HT-29 (cell line): ENCODE measurements at regions not wholly inside any gene's neighbourhood (a gene's known extent, or its start where the extent isn't known, plus 50 kb on each side); places are given as distances from the start of the nearest gene placed in this dataset.

ENCODE experiments used
- DNase-seq: peaks from one replicate; pipeline ENCODE4 v3.0.0-alpha.2; 2015; ENCODE audit warnings: low spot score

- DNase-seq, result no peak
Measured at GRCh38 chr17:53891726-53892125, 69.0 kb downstream of the KIF2B start.

DNA sequence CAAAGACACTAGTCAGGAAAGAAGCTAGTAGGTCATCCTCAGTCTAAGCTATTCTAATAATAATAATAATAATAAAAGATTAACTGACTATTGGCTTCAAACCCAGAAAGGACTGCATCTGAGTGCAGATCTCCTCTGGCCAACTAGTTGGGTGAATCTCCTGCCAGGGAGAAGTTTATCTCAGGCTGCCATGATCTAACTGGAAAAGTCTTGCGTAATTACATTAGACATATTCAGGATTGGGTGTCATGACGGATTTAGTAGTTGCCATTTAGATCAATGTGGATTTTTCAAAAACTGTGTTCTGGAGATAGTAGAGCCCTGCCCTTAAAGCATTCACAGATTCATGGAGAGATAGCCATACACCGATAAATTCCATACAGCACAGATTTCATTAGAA, 69.5 kb downstream of the KIF2B start:
- DNase-seq, result no peak

DNA sequence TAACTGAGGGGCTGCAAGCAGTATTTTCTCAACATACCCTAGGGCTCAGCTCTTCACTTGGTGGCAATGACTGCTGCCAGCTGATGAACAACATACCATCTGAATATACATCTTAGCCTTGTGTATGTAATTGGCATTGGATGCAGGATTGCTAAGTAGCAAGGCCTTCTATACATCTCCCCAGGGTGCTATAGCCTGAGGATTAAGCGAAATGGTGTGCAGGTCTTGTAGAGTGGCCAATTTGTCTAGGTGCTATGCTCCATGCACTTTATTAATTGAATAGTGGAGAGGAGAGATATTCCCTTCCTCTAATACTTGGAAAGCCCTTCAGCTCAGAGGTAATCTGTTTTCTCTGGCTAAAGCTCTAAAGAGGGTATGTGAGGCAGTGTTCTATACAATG, 71.9 kb downstream of the KIF2B start:
- DNase-seq, result no peak

DNA sequence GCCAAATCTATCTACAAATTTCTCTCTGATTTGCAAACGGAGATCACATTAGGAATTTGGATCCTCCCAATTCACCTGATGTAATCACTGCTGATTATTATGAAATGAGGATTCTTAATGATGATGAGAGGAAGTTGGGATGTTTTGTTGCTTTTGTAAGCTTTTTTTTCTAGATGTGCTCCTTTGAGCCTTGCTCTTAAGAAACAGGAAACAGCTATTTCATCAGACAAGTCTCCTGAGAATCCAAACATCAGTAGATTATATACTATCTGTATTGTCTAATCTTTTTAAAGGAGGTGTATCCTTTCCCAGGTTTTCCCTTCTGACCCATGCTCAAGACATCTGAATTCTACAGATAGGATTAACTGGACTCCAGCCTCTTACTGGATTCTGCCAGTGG, 73.3 kb downstream of the KIF2B start:
- DNase-seq, result no peak

DNA sequence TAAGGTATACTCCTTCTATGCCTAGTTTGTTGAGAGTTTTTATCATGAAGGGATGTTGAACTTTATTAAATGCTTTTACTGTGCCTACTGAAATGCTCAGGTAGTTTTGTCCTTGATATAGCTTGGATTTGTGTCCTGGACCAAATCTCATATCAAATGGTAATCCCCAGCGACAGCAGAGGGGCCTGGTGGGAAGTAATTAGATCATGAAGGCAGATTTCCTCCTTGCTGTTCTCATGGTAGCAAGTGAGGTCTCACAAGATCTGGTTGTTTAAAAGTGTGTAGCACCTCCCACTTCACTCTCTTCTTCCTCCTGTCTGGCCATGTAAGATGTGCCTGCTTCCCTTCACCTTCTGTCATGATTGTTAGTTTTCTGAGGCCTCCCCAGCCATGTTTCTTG, 78.2 kb downstream of the KIF2B start:
- DNase-seq, result no peak

DNA sequence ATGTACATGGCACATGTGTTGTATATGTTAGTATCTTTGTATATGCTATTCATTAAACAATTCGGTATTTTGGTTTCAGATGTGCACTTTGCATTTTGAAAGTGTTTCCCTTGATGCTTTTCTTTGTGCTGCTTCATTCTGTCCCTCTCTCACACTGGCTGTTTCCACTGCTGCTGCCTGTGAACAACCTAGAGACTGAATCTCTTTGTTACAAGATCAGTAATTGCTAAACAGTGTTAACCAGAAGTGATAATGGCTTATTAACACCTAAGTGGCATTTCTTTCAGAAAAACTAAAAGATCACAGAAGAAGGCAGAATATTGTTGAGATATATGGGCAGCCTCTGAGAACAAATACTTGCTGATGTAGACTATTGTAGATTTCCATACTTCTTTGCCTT, 84.7 kb downstream of the KIF2B start:
- DNase-seq, result no peak

GRCh38 chr17:53909802-53910201, 87.1 kb downstream of the KIF2B start:
- DNase-seq, result no peak

GRCh38 chr17:53912117-53912516, 89.4 kb downstream of the KIF2B start:
- DNase-seq, result no peak

- DNase-seq, result no peak
Measured at GRCh38 chr17:53919356-53919755, 96.6 kb downstream of the KIF2B start.

DNA sequence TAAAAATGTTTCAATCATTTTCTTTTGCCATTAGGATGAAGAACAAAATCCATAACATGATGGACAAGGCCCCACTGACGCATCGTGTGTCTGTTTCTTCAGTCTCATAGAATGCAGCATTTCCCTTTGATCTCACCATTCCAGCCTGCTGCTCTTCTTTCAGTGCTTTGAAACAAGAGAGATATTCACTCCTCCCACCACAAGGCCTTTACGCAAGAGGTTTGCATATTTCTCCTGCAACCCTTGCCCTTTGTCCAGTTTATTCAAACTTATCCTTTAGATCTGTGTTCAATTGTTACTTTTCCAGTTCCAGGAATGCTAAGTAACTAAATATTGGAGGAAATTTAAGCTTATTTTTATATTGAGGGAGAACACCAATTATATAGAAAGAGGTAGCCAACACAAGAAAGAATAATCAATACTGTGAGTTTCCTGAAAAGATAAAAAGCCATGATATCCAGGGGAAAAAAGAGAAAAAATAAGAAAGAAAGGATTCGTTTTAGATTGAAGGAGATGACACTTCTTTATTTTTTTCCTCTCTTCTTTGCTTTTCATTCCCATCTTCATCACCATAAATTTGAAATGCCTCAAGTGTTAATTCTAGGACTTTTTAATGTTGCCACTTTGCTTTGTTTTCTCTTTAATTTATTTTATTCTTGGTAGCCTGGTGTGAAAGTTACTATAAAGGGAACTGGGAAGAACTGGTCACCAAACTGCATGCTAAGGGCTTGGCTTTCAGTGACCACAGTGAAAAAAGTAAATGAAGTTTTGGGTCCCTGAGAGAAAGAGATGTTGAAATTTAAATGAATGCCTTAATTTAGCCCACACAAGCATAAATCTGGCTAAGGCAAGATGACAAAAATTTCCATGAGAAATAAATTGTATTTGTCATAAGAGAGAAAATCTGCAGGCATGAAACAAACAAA, 102.1 kb downstream of the KIF2B start:
- DNase-seq, result no peak

DNA sequence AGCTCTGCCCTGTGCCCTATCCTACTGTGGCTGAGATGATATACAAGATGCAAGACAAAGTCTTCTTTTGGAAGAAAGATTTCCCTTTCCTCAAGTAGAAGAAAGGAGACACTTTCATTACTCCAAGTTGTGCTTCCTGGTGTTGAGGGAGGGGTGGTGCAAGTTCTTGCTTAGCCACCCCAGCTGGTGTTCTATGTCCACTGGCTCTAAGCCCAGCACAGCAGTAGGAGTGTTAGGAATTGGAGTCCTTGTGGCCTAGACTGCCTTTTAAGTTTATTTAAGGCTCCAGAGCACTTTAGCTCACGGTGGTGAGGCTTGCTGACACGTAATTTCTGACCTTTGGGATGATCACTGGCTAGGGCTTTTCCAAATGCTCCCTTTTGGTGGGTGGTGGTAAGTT, 109.7 kb downstream of the KIF2B start:
- no peak for DNase-seq

DNA sequence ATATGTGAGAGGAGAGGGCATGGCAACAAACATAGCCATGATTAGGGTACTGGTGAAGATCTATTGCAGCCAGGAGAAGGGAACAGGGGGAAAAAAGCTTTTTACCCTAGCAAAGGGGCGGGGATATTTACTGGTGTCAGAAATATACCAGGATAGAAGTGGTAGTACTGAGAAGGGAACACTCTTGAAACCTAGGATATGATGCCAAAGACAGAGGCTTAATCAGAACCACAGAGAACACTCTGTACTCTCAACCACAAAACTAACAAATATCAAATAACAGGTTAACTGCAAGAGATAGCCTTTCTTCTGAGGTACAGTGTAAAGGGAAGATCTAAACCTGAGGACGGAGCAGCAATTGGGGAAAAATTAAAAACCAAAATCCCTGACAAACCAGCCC, 112.2 kb downstream of the KIF2B start:
- no peak for DNase-seq

DNA sequence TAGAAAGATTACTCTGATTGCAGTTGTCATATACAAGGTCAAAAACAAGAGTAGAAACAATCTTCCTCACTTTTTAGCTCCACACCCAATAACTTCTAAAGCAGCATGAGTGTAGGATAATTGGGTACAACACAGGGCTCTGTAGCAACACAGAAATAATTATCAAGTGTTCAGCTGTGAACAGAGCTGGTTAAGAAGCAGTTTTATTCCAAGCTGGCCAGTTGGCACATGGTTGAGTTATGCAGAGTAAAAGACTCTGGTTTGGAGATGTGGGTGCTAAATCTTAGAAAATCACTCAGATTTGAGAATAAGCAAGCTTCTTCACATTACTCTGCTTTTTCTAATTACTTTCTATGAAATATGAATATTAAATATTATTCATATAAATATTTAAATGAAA, 118.5 kb downstream of the KIF2B start:
- DNase-seq, result no peak

- DNase-seq, result no peak
Measured at GRCh38 chr17:53942436-53942835, 119.7 kb downstream of the KIF2B start.

GRCh38 chr17:53942898-53943297, 120.2 kb downstream of the KIF2B start:
- DNase-seq, result no peak

DNA sequence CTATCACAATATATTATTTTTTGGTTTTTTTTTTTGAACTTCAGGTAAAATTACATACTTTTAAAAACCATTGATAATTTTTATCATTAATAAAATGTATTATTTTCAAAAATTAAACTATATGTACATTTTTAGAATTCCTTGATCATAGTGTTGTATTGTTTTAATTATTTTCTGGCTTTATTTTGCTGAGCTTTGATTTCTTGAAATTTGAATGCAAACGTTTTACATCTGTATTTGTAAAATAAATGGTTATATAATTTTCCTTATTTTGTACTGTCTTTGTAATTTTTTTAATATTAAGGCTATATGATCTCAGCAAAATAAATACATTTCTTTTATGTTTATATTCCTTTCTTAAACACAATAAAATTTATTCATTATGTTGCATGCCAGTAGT, 125.6 kb downstream of the KIF2B start:
- DNase-seq, result no peak

GRCh38 chr17:53949473-53950090, 126.9 kb downstream of the KIF2B start:
- DNase-seq, result no peak

DNA sequence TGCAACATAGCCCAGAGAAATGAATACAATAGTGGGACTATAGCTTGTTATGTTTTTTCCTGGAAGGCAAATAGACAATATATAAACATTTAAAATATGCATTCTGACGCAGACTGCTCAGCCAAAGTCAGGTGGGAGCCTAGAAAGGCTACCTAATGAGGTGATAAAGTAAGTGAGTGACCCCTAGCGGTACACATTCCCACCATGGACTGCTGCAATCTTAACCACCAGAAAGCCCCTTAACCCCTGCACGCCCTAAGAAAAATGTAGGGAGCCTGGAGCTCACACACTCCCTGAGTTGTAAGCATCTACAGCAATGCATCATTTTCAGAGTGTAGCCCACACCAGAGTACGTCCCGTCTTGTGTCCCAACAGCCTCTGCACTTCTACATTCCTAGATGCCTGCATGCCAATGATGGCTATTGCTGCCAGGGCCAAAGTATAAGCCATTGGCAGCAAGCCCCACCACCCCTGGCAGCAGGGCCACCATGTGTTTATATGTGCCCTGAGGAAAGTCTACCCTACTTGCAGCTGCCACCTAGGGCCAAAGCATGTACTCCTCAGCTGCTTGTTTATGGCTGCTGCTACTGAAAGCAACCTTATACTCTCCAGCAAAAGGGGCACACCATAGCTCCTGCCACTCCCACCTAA, 127.6 kb downstream of the KIF2B start:
- DNase-seq, result peak; percentile 40

DNA sequence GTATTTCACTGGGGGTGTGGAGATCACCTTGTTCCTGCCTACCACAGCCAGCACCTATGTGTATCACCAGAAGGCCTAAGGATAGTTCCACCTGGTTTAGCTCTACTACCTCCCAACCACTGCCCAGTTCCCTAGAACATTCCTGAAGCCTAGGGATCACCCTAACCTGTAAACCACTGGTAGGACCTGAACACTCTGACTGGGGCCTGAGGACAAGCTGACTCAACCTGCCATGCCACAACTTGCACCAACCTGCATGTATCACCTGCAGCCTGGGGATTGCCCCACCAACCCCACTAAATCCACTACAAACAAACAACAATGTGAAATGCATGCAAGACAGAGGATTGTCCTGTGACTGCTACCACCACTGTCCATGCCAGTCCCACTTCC, 128.1 kb downstream of the KIF2B start:
- no peak for DNase-seq

DNA sequence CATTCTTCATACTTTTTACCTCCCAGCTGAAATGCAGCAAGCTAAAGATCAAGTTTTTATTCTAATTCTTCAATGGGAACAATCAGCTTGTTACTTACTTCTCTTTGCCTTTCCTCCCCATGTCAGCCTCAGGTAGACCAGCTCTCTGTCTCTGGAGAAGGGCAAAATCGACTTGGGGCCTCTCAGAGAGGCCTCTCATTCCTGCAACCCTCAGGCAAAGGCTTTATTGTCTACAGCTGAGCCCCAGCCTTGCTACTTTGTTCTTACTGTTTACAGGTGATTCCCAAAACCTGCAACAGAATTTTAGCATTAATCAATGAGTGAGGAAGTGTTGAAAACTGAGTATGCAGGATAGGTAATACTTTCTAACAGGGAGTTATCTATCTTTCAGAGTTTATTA, 148.6 kb downstream of the KIF2B start:
- no peak for DNase-seq

GRCh38 chr17:53979991-53980390, 157.3 kb downstream of the KIF2B start:
- DNase-seq, result no peak

DNA sequence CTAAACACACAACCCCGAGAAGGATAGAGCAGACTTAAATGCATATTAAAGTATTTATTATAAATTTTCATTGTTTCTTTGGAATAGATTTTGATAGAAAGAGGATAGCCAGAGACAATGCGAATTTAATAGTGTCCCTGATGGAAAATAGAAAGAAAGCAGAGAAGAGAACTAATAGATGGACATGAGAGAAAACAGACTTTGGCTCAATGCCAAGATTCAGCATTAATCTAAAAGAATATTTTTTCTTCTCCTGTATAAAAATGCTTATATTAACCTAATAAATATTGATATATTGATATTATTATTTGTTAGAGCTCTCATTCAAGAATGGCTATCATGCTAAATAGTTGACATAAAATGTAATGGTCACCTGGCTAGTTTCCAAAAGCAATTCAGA, 173.4 kb downstream of the KIF2B start:
- DNase-seq, result no peak

DNA sequence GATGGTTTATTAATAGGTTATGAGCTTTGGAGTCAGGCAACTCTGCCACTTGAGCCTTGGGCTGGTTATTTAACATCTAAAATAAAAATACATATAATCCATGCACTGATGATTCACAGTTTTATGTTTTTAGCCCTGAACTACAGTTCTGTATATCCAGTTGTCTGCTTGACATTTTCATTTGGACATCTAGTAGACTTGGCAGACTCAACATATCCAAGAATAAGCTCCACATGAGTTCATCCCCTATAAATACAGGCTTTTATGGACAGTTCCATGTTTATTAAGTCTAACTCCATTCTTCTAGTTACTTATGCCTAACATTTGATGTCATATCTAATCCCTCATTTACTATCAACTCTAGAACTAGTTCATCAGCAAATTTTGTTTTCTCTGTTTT, 174.2 kb downstream of the KIF2B start:
- DNase-seq, result no peak
